Loucy (cell line): ENCODE measurements at regions not wholly inside any gene's neighbourhood (a gene's known extent, or its start where the extent isn't known, plus 50 kb on each side); places are given as distances from the start of the nearest gene placed in this dataset.

Experiments used
- H2AFZ ChIP-seq: fragments of 200-600 bp; sonication (generic); 2 replicates; pipeline ENCODE4 v1.6.0; 2016; ENCODE audit warnings: antibody characterized with exemption, mild to moderate bottlenecking, low read length, moderate library complexity
- H3F3A ChIP-seq: fragments of 200-600 bp; 2 replicates; pipeline ENCODE4 v1.6.0; 2016; ENCODE audit warnings: antibody characterized with exemption, low read depth, mild to moderate bottlenecking
- H3K27me3 ChIP-seq: fragments of 200-600 bp; sonication (generic); 2 replicates; pipeline ENCODE4 v1.6.1; 2014; ENCODE audit warnings: low read length, mild to moderate bottlenecking; ENCODE audit not compliant: insufficient read depth, poor library complexity, severe bottlenecking
- H3K36me3 ChIP-seq: fragments of 200-600 bp; sonication (generic); 2 replicates; pipeline ENCODE4 v1.6.1; 2016; ENCODE audit warnings: low read length; ENCODE audit not compliant: insufficient read depth
- H3K4me1 ChIP-seq: fragments of 200-600 bp; sonication (generic); 2 replicates; pipeline ENCODE4 v1.5.1; 2014; ENCODE audit warnings: low read length, mild to moderate bottlenecking; ENCODE audit not compliant: insufficient read depth, poor library complexity, severe bottlenecking
- H3K4me2 ChIP-seq: fragments of 200-600 bp; sonication (generic); 2 replicates; pipeline ENCODE4 v1.6.0; 2014; ENCODE audit warnings: antibody characterized with exemption, low read length, low read depth, mild to moderate bottlenecking; ENCODE audit not compliant: poor library complexity, severe bottlenecking
- H3K4me3 ChIP-seq: fragments of 200-600 bp; sonication (generic); 2 replicates; pipeline ENCODE4 v1.5.1; 2014; ENCODE audit warnings: low read length, mild to moderate bottlenecking, mixed read lengths; ENCODE audit not compliant: poor library complexity, severe bottlenecking
- H3K79me2 ChIP-seq: fragments of 200-600 bp; sonication (generic); 2 replicates; pipeline ENCODE4 v1.6.1; 2014; ENCODE audit warnings: low read length; ENCODE audit not compliant: insufficient read depth
- H3K9ac ChIP-seq: fragments of 200-600 bp; sonication (generic); 2 replicates; pipeline ENCODE4 v1.6.0; 2014; ENCODE audit warnings: mild to moderate bottlenecking, low read depth, low read length, moderate library complexity; ENCODE audit not compliant: poor library complexity, severe bottlenecking
- H3K9me2 ChIP-seq: fragments of 200-600 bp; sonication (generic); replicated peaks from 2 replicates; pipeline ENCODE4 v1.6.1; 2016; ENCODE audit warnings: low read depth, low read length, mixed read lengths
- H3K9me3 ChIP-seq: fragments of 200-600 bp; sonication (generic); 2 replicates; pipeline ENCODE4 v1.6.1; 2014; ENCODE audit warnings: mild to moderate bottlenecking, antibody characterized with exemption, low read length, low read depth; ENCODE audit not compliant: insufficient read depth
- H4K20me1 ChIP-seq: fragments of 200-600 bp; sonication (generic); 2 replicates; pipeline ENCODE4 v1.6.0; 2014; ENCODE audit warnings: antibody characterized with exemption, low read length, mild to moderate bottlenecking; ENCODE audit not compliant: insufficient read depth, poor library complexity, severe bottlenecking
- EZH2phosphoT487 ChIP-seq: fragments of 200-600 bp; IDR thresholded peaks from 2 replicates; pipeline ENCODE4 v1.6.1; 2018; ENCODE audit warnings: antibody characterized with exemption, mild to moderate bottlenecking, moderate library complexity, borderline replicate concordance
- TF ChIP-seq, protein P1 (sequence below): fragments of 200-600 bp; sonication (generic); conservative IDR thresholded peaks from 2 replicates; pipeline ENCODE4 v1.5.1; 2014; ENCODE audit warnings: mild to moderate bottlenecking, antibody characterized with exemption, low read length

DNA sequence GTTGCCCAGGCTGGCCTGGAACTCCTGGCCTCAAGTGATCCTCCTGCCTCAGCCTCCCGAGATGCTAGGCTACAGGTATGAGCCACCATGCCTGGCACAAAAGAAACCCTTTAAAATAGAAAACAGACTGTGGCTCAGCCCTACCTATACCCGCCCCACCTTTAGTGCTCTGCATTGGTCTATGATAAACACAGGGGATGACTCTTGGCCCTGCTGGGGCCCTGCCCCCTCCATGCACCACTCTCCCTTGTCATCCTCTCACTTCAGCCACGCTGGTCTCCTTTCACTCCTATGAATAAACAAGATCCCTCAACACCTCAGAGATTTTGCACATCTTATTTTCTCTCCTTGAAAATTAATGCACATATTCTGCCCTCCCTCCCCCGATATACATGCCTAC is 251.4 kb upstream of the KLF14 start:
- Histone ChIP-seq H3K4me1 (peaks cover 19% of the 10 kb centered on the region), H3K9me3 (no peaks in the 10 kb centered on the region), H3K27me3 (no peaks in the 10 kb centered on the region), H2AFZ (no peak overlapping the region), H3F3A (no peaks in the 10 kb centered on the region), H3K4me3 (no peak overlapping the region), H3K79me2 (no peaks in the 10 kb centered on the region), H4K20me1 (no peaks in the 10 kb centered on the region), H3K4me2 (no peak overlapping the region), H3K9ac (no peak overlapping the region), H3K36me3 (no peaks in the 10 kb centered on the region), H3K9me2 (no peaks in the 10 kb centered on the region)
- no peak for TF ChIP-seq EZH2phosphoT487
- TF ChIP-seq, protein P1, sequence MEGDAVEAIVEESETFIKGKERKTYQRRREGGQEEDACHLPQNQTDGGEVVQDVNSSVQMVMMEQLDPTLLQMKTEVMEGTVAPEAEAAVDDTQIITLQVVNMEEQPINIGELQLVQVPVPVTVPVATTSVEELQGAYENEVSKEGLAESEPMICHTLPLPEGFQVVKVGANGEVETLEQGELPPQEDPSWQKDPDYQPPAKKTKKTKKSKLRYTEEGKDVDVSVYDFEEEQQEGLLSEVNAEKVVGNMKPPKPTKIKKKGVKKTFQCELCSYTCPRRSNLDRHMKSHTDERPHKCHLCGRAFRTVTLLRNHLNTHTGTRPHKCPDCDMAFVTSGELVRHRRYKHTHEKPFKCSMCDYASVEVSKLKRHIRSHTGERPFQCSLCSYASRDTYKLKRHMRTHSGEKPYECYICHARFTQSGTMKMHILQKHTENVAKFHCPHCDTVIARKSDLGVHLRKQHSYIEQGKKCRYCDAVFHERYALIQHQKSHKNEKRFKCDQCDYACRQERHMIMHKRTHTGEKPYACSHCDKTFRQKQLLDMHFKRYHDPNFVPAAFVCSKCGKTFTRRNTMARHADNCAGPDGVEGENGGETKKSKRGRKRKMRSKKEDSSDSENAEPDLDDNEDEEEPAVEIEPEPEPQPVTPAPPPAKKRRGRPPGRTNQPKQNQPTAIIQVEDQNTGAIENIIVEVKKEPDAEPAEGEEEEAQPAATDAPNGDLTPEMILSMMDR: no peak

DNA sequence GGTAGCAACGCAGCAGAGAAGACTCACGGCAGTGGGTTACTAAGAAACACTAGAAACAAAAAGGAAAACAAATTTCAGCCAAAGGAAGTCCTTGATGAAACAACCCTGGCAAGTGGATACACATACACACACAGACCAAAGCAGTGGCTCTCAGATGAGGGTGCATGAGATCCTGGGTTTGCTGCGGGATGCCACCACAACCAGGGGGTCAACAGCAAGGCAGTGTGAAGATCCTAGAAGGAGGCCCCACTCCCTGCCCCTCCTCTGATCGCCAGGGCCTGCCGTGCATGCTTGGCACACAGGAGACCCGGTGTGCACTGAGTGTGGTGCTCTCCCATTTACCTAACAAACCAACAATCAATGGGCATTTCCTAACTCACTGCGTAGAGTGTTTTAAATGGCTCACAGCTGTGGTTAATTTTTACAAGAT is 252.3 kb upstream of the KLF14 start:
- no peaks in the 10 kb centered on the region for H3F3A ChIP-seq
- no peaks in the 10 kb centered on the region for H3K36me3 ChIP-seq
- no peak overlapping the region for H3K9ac ChIP-seq
- no peaks in the 10 kb centered on the region for H4K20me1 ChIP-seq
- H3K4me1 ChIP-seq: peaks cover 19% of the 10 kb centered on the region
- H3K27me3 ChIP-seq: no peaks in the 10 kb centered on the region
- no peak overlapping the region for H2AFZ ChIP-seq
- no peaks in the 10 kb centered on the region for H3K9me3 ChIP-seq
- no peaks in the 10 kb centered on the region for H3K9me2 ChIP-seq
- no peak for TF ChIP-seq EZH2phosphoT487
- TF ChIP-seq, protein P1: no peak
- no peak overlapping the region for H3K4me2 ChIP-seq
- H3K79me2 ChIP-seq: no peaks in the 10 kb centered on the region
- no peak overlapping the region for H3K4me3 ChIP-seq

- no peak overlapping the region for H2AFZ ChIP-seq
- H3K4me1 ChIP-seq: peaks cover 14% of the 10 kb centered on the region
- H3K4me2 ChIP-seq: no peak overlapping the region
- H3K9ac ChIP-seq: no peak overlapping the region
- no peaks in the 10 kb centered on the region for H3K27me3 ChIP-seq
- H3K9me3 ChIP-seq: no peaks in the 10 kb centered on the region
- no peaks in the 10 kb centered on the region for H3F3A ChIP-seq
- H4K20me1 ChIP-seq: no peaks in the 10 kb centered on the region
- no peak overlapping the region for H3K4me3 ChIP-seq
- no peaks in the 10 kb centered on the region for H3K79me2 ChIP-seq
- no peaks in the 10 kb centered on the region for H3K36me3 ChIP-seq
- no peaks in the 10 kb centered on the region for H3K9me2 ChIP-seq
- TF ChIP-seq, protein P1: no peak
- no peak for TF ChIP-seq EZH2phosphoT487
These were observed 253.1 kb upstream of the KLF14 start for GRCh38 chr7:130987092-130987491.
